ENCODE measurements at regions not wholly inside any gene's neighbourhood (a gene's known extent, or its start where the extent isn't known, plus 50 kb on each side); places are given as distances from the start of the nearest gene placed in this dataset.

- no peaks in the 10 kb centered on the region for H3K4me1 ChIP-seq (ENCODE audit: control insufficient read depth in 3 of 3, insufficient read depth in 3 of 3, low read length in 3 of 3)
- no peaks in the 10 kb centered on the region for H3K9me3 ChIP-seq (ENCODE audit: control insufficient read depth in 3 of 3, low read length in 3 of 3)
- H3K27me3 ChIP-seq (ENCODE audit: control insufficient read depth in 3 of 3, insufficient read depth in 3 of 3, low read length in 3 of 3) = no peaks in the 10 kb centered on the region
- H3K27ac ChIP-seq (ENCODE audit: low read depth, low read length) = no peak overlapping the region
- H3K9ac ChIP-seq (ENCODE audit: low read depth in 1 of 3, low read length in 3 of 3) = no peak overlapping the region
- no peaks in the 10 kb centered on the region for H3K36me3 ChIP-seq (ENCODE audit: control insufficient read depth in 3 of 3, insufficient read depth in 3 of 3, low read length in 3 of 3)
- H3K4me3 ChIP-seq (ENCODE audit: low read length in 3 of 3) = no peak overlapping the region
Measured at GRCh38 chr2:146523196-146523595, 1321.6 kb upstream of the ACVR2A start.

- H3K9ac ChIP-seq (ENCODE audit: low read depth in 1 of 3, low read length in 3 of 3) = no peak overlapping the region
- H3K27ac ChIP-seq (ENCODE audit: low read depth, low read length) = no peak overlapping the region
- no peaks in the 10 kb centered on the region for H3K4me1 ChIP-seq (ENCODE audit: control insufficient read depth in 3 of 3, insufficient read depth in 3 of 3, low read length in 3 of 3)
- no peaks in the 10 kb centered on the region for H3K36me3 ChIP-seq (ENCODE audit: control insufficient read depth in 3 of 3, insufficient read depth in 3 of 3, low read length in 3 of 3)
- H3K9me3 ChIP-seq (ENCODE audit: control insufficient read depth in 3 of 3, low read length in 3 of 3) = no peaks in the 10 kb centered on the region
- no peaks in the 10 kb centered on the region for H3K27me3 ChIP-seq (ENCODE audit: control insufficient read depth in 3 of 3, insufficient read depth in 3 of 3, low read length in 3 of 3)
- no peak overlapping the region for H3K4me3 ChIP-seq (ENCODE audit: low read length in 3 of 3)
Measured at GRCh38 chr2:146506851-146507250, 1338.0 kb upstream of the ACVR2A start.

GRCh38 chr2:146503366-146503765 lies 1341.5 kb upstream of the ACVR2A start:
- no peaks in the 10 kb centered on the region for H3K9me3 ChIP-seq (ENCODE audit: control insufficient read depth in 3 of 3, low read length in 3 of 3)

GRCh38 chr2:146496248-146496647 lies 1348.6 kb upstream of the ACVR2A start:
- H3K36me3 ChIP-seq (ENCODE audit: control insufficient read depth in 3 of 3, insufficient read depth in 3 of 3, low read length in 3 of 3) = no peaks in the 10 kb centered on the region
- no peaks in the 10 kb centered on the region for H3K9me3 ChIP-seq (ENCODE audit: control insufficient read depth in 3 of 3, low read length in 3 of 3)
- H3K27ac ChIP-seq (ENCODE audit: low read depth, low read length) = no peak overlapping the region
- H3K4me3 ChIP-seq (ENCODE audit: low read length in 3 of 3) = no peak overlapping the region
- H3K4me1 ChIP-seq (ENCODE audit: control insufficient read depth in 3 of 3, insufficient read depth in 3 of 3, low read length in 3 of 3) = no peaks in the 10 kb centered on the region
- no peaks in the 10 kb centered on the region for H3K27me3 ChIP-seq (ENCODE audit: control insufficient read depth in 3 of 3, insufficient read depth in 3 of 3, low read length in 3 of 3)
- H3K9ac ChIP-seq (ENCODE audit: low read depth in 1 of 3, low read length in 3 of 3) = no peak overlapping the region

More at GRCh38 chr2:146503366-146503765, 1341.5 kb upstream of the ACVR2A start:
- no peaks in the 10 kb centered on the region for H3K36me3 ChIP-seq (ENCODE audit: control insufficient read depth in 3 of 3, insufficient read depth in 3 of 3, low read length in 3 of 3)
- H3K4me3 ChIP-seq (ENCODE audit: low read length in 3 of 3) = no peak overlapping the region
- H3K27ac ChIP-seq (ENCODE audit: low read depth, low read length) = no peak overlapping the region
- H3K9ac ChIP-seq (ENCODE audit: low read depth in 1 of 3, low read length in 3 of 3) = no peak overlapping the region
- H3K27me3 ChIP-seq (ENCODE audit: control insufficient read depth in 3 of 3, insufficient read depth in 3 of 3, low read length in 3 of 3) = no peaks in the 10 kb centered on the region
- no peaks in the 10 kb centered on the region for H3K4me1 ChIP-seq (ENCODE audit: control insufficient read depth in 3 of 3, insufficient read depth in 3 of 3, low read length in 3 of 3)

GRCh38 chr2:146489386-146489785 lies 1355.4 kb upstream of the ACVR2A start:
- Histone ChIP-seq H3K27ac (ENCODE audit: low read depth, low read length) (no peak overlapping the region), H3K9ac (ENCODE audit: low read depth in 1 of 3, low read length in 3 of 3) (no peak overlapping the region), H3K4me1 (ENCODE audit: control insufficient read depth in 3 of 3, insufficient read depth in 3 of 3, low read length in 3 of 3) (no peaks in the 10 kb centered on the region), H3K9me3 (ENCODE audit: control insufficient read depth in 3 of 3, low read length in 3 of 3) (no peaks in the 10 kb centered on the region), H3K4me3 (ENCODE audit: low read length in 3 of 3) (no peak overlapping the region), H3K36me3 (ENCODE audit: control insufficient read depth in 3 of 3, insufficient read depth in 3 of 3, low read length in 3 of 3) (no peaks in the 10 kb centered on the region), H3K27me3 (ENCODE audit: control insufficient read depth in 3 of 3, insufficient read depth in 3 of 3, low read length in 3 of 3) (no peaks in the 10 kb centered on the region)

- Histone ChIP-seq H3K36me3 (ENCODE audit: control insufficient read depth in 3 of 3, insufficient read depth in 3 of 3, low read length in 3 of 3) (no peaks in the 10 kb centered on the region), H3K27me3 (ENCODE audit: control insufficient read depth in 3 of 3, insufficient read depth in 3 of 3, low read length in 3 of 3) (no peaks in the 10 kb centered on the region), H3K27ac (ENCODE audit: low read depth, low read length) (no peak overlapping the region), H3K9me3 (ENCODE audit: control insufficient read depth in 3 of 3, low read length in 3 of 3) (no peaks in the 10 kb centered on the region), H3K4me1 (ENCODE audit: control insufficient read depth in 3 of 3, insufficient read depth in 3 of 3, low read length in 3 of 3) (no peaks in the 10 kb centered on the region), H3K9ac (ENCODE audit: low read depth in 1 of 3, low read length in 3 of 3) (no peak overlapping the region), H3K4me3 (ENCODE audit: low read length in 3 of 3) (no peak overlapping the region)
Measured at GRCh38 chr2:146481629-146482028, 1363.2 kb upstream of the ACVR2A start.

GRCh38 chr2:146477383-146477782 lies 1367.4 kb upstream of the ACVR2A start:
- Histone ChIP-seq H3K4me1 (ENCODE audit: control insufficient read depth in 3 of 3, insufficient read depth in 3 of 3, low read length in 3 of 3) (no peaks in the 10 kb centered on the region), H3K27me3 (ENCODE audit: control insufficient read depth in 3 of 3, insufficient read depth in 3 of 3, low read length in 3 of 3) (no peaks in the 10 kb centered on the region), H3K9me3 (ENCODE audit: control insufficient read depth in 3 of 3, low read length in 3 of 3) (no peaks in the 10 kb centered on the region), H3K4me3 (ENCODE audit: low read length in 3 of 3) (no peak overlapping the region), H3K9ac (ENCODE audit: low read depth in 1 of 3, low read length in 3 of 3) (no peak overlapping the region), H3K27ac (ENCODE audit: low read depth, low read length) (no peak overlapping the region), H3K36me3 (ENCODE audit: control insufficient read depth in 3 of 3, insufficient read depth in 3 of 3, low read length in 3 of 3) (no peaks in the 10 kb centered on the region)

GRCh38 chr2:146468578-146468977 lies 1376.3 kb upstream of the ACVR2A start:
- Histone ChIP-seq H3K36me3 (ENCODE audit: control insufficient read depth in 3 of 3, insufficient read depth in 3 of 3, low read length in 3 of 3) (no peaks in the 10 kb centered on the region), H3K27me3 (ENCODE audit: control insufficient read depth in 3 of 3, insufficient read depth in 3 of 3, low read length in 3 of 3) (no peaks in the 10 kb centered on the region), H3K4me1 (ENCODE audit: control insufficient read depth in 3 of 3, insufficient read depth in 3 of 3, low read length in 3 of 3) (no peaks in the 10 kb centered on the region), H3K27ac (ENCODE audit: low read depth, low read length) (no peak overlapping the region), H3K4me3 (ENCODE audit: low read length in 3 of 3) (no peak overlapping the region), H3K9me3 (ENCODE audit: control insufficient read depth in 3 of 3, low read length in 3 of 3) (no peaks in the 10 kb centered on the region), H3K9ac (ENCODE audit: low read depth in 1 of 3, low read length in 3 of 3) (no peak overlapping the region)

- H3K4me3 ChIP-seq (ENCODE audit: low read length in 3 of 3) = no peak overlapping the region
- H3K9ac ChIP-seq (ENCODE audit: low read depth in 1 of 3, low read length in 3 of 3) = no peak overlapping the region
- no peaks in the 10 kb centered on the region for H3K27me3 ChIP-seq (ENCODE audit: control insufficient read depth in 3 of 3, insufficient read depth in 3 of 3, low read length in 3 of 3)
- H3K4me1 ChIP-seq (ENCODE audit: control insufficient read depth in 3 of 3, insufficient read depth in 3 of 3, low read length in 3 of 3) = no peaks in the 10 kb centered on the region
- H3K36me3 ChIP-seq (ENCODE audit: control insufficient read depth in 3 of 3, insufficient read depth in 3 of 3, low read length in 3 of 3) = no peaks in the 10 kb centered on the region
- no peaks in the 10 kb centered on the region for H3K9me3 ChIP-seq (ENCODE audit: control insufficient read depth in 3 of 3, low read length in 3 of 3)
- no peak overlapping the region for H3K27ac ChIP-seq (ENCODE audit: low read depth, low read length)
Measured at GRCh38 chr2:146467425-146467824, 1377.4 kb upstream of the ACVR2A start.

- H3K9me3 ChIP-seq (ENCODE audit: control insufficient read depth in 3 of 3, low read length in 3 of 3) = no peaks in the 10 kb centered on the region
- H3K4me1 ChIP-seq (ENCODE audit: control insufficient read depth in 3 of 3, insufficient read depth in 3 of 3, low read length in 3 of 3) = no peaks in the 10 kb centered on the region
- H3K36me3 ChIP-seq (ENCODE audit: control insufficient read depth in 3 of 3, insufficient read depth in 3 of 3, low read length in 3 of 3) = no peaks in the 10 kb centered on the region
- H3K9ac ChIP-seq (ENCODE audit: low read depth in 1 of 3, low read length in 3 of 3) = no peak overlapping the region
- no peaks in the 10 kb centered on the region for H3K27me3 ChIP-seq (ENCODE audit: control insufficient read depth in 3 of 3, insufficient read depth in 3 of 3, low read length in 3 of 3)
- H3K4me3 ChIP-seq (ENCODE audit: low read length in 3 of 3) = no peak overlapping the region
- H3K27ac ChIP-seq (ENCODE audit: low read depth, low read length) = no peak overlapping the region
Measured at GRCh38 chr2:146465460-146465859, 1379.4 kb upstream of the ACVR2A start.

- H3K4me3 ChIP-seq (ENCODE audit: low read length in 3 of 3) = no peak overlapping the region
- peaks cover 0 to 8% (median 2%) of the 10 kb centered on the region in 3 donors for H3K9me3 ChIP-seq (ENCODE audit: control insufficient read depth in 3 of 3, low read length in 3 of 3)
- no peaks in the 10 kb centered on the region for H3K4me1 ChIP-seq (ENCODE audit: control insufficient read depth in 3 of 3, insufficient read depth in 3 of 3, low read length in 3 of 3)
- no peak overlapping the region for H3K9ac ChIP-seq (ENCODE audit: low read depth in 1 of 3, low read length in 3 of 3)
- no peak overlapping the region for H3K27ac ChIP-seq (ENCODE audit: low read depth, low read length)
- no peaks in the 10 kb centered on the region for H3K36me3 ChIP-seq (ENCODE audit: control insufficient read depth in 3 of 3, insufficient read depth in 3 of 3, low read length in 3 of 3)
- H3K27me3 ChIP-seq (ENCODE audit: control insufficient read depth in 3 of 3, insufficient read depth in 3 of 3, low read length in 3 of 3) = no peaks in the 10 kb centered on the region
Measured at GRCh38 chr2:146461068-146461467, 1383.8 kb upstream of the ACVR2A start.

Data from skeletal muscle tissue (tissue), 3 donors.